ENCODE measurements at regions not wholly inside any gene's neighbourhood (a gene's known extent, or its start where the extent isn't known, plus 50 kb on each side); places are given as distances from the start of the nearest gene placed in this dataset.

GRCh38 chr6:152821525-152821924 is 70.9 kb downstream of the VIP start:
- no peak overlapping the region for H3K27ac Mint-ChIP-seq
- peaks cover 6% of the 10 kb centered on the region; the same call in 1 of the 2 replicates for H3K9me3 Mint-ChIP-seq
- H3K36me3 Mint-ChIP-seq: no peaks in the 10 kb centered on the region
- DNase-seq (ENCODE audit: low spot score): no peak
- ChIA-PET CTCF (interaction anchor here (1.0 to 1.9 kb wide), 2 partner anchors 126 to 133 kb away, joined by 4 to 9 read pairs; no protein-coding TSS in a partner anchor), POLR2A (no interaction called here)
- no peak for TF ChIP-seq KAT7 (CRISPR knock-in tag; IDR thresholded peaks at IDR 0.05; ENCODE audit: borderline replicate concordance)
- TF ChIP-seq FOXK1 (CRISPR knock-in tag; IDR thresholded peaks at IDR 0.05): no peak
- no peak for TF ChIP-seq OVOL2 (CRISPR knock-in tag; IDR thresholded peaks at IDR 0.05; ENCODE audit: borderline replicate concordance)
- no peak for TF ChIP-seq ZSCAN18 (CRISPR knock-in tag; IDR thresholded peaks at IDR 0.05)
- TF ChIP-seq JUN (CRISPR knock-in tag; IDR thresholded peaks at IDR 0.05): no peak
- no peak for TF ChIP-seq GABPB1 (CRISPR knock-in tag; IDR thresholded peaks at IDR 0.05)
- TF ChIP-seq MXD4 (CRISPR knock-in tag; IDR thresholded peaks at IDR 0.05; ENCODE audit: borderline replicate concordance): no peak
- no peak for TF ChIP-seq AR (CRISPR knock-in tag; IDR thresholded peaks at IDR 0.05)
- no peak for TF ChIP-seq SMAD3 (CRISPR knock-in tag; IDR thresholded peaks at IDR 0.05; ENCODE audit: borderline replicate concordance)
- TF ChIP-seq E2F4 (CRISPR knock-in tag; IDR thresholded peaks at IDR 0.05; ENCODE audit: borderline replicate concordance, low read depth): no peak
- TF ChIP-seq ZNF219 (CRISPR knock-in tag; IDR thresholded peaks at IDR 0.05; ENCODE audit: borderline replicate concordance): no peak
- no peak for TF ChIP-seq ZNF425 (CRISPR knock-in tag; conservative IDR thresholded peaks at IDR 0.05)
- no peak for TF ChIP-seq ELF4 (CRISPR knock-in tag; IDR thresholded peaks at IDR 0.05; ENCODE audit: low read depth)
- TF ChIP-seq HMGA2 (CRISPR knock-in tag; IDR thresholded peaks at IDR 0.05): no peak
- TF ChIP-seq NR2C2 (CRISPR knock-in tag; IDR thresholded peaks at IDR 0.05): no peak
- no peak for TF ChIP-seq USF2 (CRISPR knock-in tag; IDR thresholded peaks at IDR 0.05)
- no peak for TF ChIP-seq ZBTB21 (CRISPR knock-in tag; IDR thresholded peaks at IDR 0.05; ENCODE audit: borderline replicate concordance)
- TF ChIP-seq ZNF121 (CRISPR knock-in tag; IDR thresholded peaks at IDR 0.05): no peak
- TF ChIP-seq CDX4 (CRISPR knock-in tag; IDR thresholded peaks at IDR 0.05; ENCODE audit: borderline replicate concordance): no peak
- TF ChIP-seq ZNF263 (CRISPR knock-in tag; IDR thresholded peaks at IDR 0.05; ENCODE audit: low read depth): no peak
- no peak overlapping the region for H3K4me3 Mint-ChIP-seq
- no peaks in the 10 kb centered on the region for H3K27me3 Mint-ChIP-seq (ENCODE audit: low read depth)
- peak; percentile 99 for ATAC-seq
- peaks cover 9% of the 10 kb centered on the region for H3K4me1 Mint-ChIP-seq
